Stimulated activated naive CD8-positive, alpha-beta T cell treated with anti-CD3 and anti-CD28 coated beads, Interleukin-15, Interleukin-2, amounts not matched to agents 100 U/mL and 50 U/mL, for 24 hours (primary cell): ENCODE measurements at regions not wholly inside any gene's neighbourhood (a gene's known extent, or its start where the extent isn't known, plus 50 kb on each side); places are given as distances from the start of the nearest gene placed in this dataset.

Experiments used
- ATAC-seq: fragments of 150-1000 bp; cut with Tn5 transposase; one replicate; pipeline ENCODE4 v1.10.0; 2021
- DNase-seq: peaks from one replicate; pipeline ENCODE4 v3.0.0; 2021

DNA sequence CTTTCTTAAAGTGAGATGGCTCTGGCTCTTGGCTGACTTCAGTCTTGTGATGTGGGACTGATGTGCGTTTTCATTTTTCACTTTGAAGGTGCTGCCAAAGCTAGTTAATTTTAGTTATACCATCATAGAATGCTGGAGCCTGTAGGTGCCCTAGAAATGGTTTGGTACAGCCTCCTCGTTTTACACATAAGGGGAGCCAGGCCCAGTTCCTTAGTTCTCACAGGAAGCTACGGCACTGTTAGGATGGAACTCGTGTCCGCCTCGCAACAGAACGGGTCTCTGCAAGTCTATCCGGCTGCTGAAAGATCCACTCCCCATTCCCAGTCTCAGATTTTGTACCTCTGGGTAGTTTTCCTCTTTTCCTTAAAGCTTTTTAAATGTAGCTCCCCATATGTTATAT is 173.2 kb upstream of the PRPS1L1 start:
- DNase-seq, result no peak
- ATAC-seq, result no peak

DNA sequence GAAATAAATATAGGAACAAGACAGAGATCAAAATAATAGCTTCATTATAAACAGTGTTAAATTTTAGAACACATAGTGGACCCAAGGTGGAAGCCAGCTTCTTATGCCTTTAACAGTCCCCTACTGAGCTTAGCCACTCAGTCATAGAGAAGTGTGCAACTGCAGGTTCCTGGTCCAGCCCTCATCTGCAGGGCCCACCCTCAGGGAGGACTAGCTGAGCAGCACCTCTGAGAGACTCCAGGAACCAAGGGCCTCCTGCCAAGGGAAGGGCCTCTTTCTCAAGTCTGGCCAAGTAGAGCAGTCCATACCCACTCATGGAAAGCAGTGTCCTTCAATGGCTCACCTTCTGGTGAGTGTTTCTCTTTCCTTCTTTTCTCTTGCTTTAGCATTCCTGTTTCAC is 173.7 kb upstream of the PRPS1L1 start:
- DNase-seq (no peak), ATAC-seq (no peak)

DNA sequence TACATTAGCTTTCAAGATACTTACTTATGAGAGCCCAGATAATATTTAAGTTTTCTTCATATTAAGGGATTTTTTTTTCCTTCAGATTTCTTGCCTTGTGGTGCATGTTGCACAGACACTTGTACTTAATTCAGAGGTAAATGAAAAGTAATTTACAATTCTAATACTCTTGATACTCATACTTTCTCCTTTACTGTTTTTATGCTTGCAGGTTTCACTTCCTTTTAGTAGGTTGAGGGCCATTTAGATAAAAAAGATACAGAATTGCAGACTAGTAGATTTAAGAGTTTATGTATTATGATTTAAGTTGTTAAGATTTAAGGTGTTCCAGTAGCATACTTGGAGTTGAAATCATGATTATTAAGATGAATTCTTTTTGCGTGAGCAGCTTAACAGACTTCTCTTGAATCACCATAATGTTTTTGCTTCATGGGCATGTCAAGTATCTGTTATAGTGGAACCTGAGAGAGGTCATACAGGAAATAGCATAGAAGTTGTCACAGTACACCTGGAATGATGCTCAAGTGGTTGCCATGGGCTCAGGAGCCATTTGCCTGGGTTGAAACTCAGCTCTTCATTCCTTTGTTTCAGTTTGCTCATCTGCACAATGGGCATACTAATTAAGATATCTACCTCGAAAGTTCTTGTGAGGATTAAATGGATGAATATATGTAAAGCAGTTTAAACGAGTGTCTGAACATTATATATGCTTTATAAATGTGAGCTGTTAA is 174.8 kb upstream of the PRPS1L1 start:
- no peak for DNase-seq
- no peak for ATAC-seq

DNA sequence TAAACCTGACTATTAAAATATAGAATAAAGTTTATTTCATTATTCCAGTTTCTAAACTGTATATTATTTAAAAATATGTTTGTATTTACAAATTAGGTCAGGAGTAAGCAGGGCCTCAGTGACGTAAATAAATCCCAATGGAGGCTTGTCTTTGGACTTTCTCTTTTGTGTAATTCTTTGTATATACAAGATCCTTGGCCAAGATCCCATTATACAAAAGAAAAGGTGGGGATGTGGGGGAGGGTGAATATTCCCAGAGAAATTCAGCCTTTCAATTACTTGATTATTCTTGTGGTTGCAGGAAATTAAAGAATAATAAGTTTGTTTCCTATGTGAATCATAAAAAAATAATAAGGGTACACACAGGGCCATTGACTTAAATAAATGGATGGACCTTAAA is 178.7 kb upstream of the PRPS1L1 start:
- ATAC-seq (no peak), DNase-seq (no peak)

DNA sequence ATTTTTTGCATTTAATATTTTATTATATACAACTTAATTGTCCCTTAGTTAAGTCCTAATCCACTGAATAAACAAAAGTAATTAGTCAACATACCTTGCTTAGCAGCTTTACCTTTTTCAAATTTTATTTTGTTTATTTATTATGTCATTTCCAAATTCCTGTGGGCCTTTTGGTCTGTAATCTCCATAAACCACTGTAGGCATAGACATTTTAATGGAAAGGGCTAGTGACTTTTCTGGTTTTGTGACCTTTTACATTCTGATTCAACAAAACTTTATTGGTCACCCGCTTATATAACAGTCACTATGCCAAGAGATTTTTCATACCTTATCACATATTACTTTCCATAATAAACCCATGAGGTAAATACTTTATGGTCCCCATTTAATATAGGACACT is 181.3 kb upstream of the PRPS1L1 start:
- no peak for DNase-seq
- ATAC-seq, result no peak

DNA sequence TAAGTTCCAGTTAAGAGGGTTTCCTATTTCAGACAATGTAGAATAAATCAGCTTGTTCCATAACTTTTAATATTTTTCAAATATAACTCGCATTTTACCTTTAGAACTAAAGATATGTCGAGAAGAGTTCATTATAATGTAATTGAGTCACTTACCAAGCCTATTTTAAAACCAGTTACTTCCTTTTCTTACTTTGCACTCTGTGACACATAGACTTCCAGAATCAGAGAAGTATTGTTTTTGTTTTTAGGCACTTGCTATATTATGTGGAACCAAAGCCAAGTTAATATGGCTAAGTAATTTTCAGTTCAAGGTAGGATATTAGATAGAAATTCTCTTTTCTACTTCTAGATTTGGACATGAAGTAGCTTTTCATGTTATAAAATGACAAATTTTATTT is 182.7 kb upstream of the PRPS1L1 start:
- no peak for DNase-seq
- no peak for ATAC-seq

DNA sequence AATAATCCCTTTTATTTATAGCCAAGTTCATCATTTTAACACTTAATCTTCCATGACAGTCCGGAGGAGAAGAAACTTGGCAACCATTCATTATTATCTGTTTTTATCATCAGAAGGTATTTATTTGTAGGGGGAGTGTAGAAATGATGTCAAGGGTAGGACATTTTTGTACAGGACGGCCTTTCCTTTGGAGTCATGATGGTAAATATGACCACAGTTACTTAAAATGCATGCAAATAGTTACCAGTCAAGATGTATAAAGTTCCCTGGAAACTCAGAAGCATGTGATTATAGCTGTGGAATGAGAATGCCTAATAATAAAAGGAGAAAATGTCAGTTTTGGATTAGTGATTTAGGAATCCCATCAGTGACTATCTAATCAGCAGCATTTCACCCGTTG is 183.1 kb upstream of the PRPS1L1 start:
- DNase-seq (no peak), ATAC-seq (no peak)

DNA sequence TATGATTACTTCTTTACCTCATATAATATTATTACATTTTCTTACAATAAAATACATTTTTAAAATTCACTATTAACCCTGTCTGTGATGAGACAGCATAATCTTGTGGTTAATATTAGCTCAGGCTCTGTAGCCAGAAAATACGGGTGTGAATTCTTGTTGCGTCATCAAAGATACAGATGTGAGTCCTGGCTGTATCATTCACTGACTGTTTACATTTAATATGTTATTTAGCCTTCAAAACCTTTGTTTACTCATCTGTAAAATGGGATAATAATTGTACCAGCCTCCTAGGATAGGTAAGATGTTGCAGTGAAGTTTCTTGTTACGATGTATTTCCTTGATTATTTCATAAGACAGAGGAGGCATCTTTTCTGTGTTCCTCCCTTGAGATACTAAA is 184.7 kb upstream of the PRPS1L1 start:
- ATAC-seq (no peak), DNase-seq (no peak)

DNA sequence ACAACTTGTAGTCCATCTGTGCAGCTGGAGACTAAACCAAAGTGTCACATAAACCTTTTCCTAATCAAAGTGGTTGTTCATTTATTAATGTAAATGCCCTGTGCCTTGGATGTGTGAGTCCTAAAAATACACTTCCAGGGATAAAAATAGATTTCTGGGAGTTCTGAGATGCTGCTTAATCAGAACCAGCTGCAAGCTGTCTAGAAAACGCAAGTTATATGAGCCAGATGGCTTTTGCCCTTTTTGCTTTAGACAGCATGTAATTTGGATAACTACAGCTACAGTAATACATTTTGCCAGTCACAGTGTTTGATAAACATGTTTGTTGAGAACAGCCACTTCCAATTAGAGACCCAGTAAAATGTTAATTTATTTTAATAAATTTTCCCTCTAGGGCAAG is 185.1 kb upstream of the PRPS1L1 start:
- DNase-seq, result no peak
- ATAC-seq, result no peak

DNA sequence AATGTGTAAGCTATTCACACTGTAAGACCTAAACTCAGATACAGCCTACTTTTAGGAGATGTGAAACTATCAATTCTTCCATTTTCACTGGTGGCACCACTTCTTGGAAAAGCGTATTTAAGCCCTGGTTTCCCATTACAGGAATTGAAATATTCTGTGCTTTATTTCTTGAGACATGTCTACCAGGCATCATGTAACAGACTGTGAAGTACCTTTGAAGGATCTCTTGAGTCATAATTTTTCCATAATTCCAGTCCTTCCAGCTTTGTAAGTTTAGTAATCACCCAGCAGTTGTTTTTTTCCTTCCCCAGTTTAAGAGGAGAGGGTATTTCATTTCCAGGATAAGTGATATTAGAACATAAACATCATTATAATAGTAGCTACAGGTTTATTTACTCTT is 186.0 kb upstream of the PRPS1L1 start:
- ATAC-seq, result no peak

DNA sequence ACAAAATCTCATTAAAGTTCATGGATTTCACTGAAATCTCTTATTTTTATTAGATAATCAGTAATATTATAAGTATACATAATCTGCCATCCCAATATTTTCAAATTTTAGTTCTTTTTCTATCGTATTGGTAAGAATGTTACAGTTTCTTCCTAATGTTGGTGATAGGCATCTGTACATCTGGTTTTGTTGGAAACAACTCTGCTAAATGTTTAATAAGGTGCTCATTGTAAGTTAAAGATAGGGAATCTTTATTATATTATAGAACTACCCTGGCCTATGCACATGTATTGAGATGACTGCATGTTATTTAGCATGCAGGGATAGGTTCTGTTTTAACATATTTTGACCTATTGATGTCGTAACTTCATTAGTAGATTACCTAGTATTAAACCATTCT is 188.6 kb upstream of the PRPS1L1 start:
- ATAC-seq (no peak), DNase-seq (no peak)

More for the DNA sequence above, 186.0 kb upstream of the PRPS1L1 start:
- DNase-seq, result no peak

DNA sequence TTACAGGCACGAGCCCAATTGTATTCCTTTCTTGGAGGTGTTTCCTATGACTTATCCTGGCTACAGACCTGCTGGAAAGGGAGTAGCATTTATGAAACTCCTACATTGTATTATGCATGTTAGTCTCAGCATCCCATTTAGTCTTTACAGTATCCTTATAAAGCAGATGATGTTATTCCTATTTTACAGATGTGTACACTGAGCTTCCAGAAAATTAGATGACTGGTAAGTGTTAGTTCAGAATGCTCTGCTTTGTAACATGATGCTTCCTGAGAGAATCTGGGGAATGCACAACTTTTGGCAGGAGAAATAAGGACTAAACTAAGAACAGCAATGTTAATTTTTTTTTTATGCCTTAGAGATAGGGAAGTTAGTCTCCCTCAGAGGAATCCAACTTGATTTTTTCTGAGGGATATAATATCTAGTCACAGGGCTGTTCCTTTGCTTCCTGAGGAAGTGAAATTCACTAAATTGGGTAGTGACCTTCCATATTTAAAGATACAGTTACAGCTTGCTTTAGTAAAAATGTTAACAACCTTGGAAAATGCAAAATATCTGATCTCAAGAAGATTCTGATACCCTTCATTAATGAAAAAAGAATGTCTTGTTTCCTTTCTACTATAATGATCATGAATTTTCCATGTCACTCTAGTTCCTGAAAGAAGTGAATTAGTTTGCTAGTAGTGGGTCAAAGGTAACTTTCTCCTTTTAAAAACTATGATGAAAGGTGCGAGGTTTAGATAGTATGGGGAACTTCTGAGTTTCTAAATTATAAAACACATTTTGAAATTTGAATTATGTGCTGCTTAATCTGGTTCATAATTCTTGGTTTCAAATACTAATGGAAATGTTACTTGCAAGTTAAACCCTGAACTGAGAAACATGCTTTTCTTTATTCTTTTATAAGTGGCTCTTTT is 194.0 kb upstream of the PRPS1L1 start:
- ATAC-seq, result no peak
- DNase-seq, result no peak

DNA sequence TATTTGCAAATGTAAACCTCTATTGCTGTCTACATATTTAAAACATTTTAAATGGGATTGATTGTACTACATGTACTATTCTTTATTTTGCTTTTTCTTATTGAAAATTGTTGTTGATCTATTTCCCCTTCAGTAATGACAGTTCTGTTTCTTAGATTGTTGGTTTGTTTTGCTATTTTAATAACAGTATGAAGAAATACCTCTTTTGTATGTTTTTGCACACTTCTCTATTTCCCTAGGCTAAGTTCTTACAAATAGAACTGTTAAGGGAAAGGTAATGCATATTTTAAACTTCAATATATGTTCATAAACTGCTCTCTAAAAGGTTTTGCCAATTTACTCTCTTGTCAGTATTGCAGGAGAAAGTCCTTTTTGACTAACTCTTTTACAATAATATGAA is 195.0 kb upstream of the PRPS1L1 start:
- ATAC-seq (no peak), DNase-seq (no peak)

DNA sequence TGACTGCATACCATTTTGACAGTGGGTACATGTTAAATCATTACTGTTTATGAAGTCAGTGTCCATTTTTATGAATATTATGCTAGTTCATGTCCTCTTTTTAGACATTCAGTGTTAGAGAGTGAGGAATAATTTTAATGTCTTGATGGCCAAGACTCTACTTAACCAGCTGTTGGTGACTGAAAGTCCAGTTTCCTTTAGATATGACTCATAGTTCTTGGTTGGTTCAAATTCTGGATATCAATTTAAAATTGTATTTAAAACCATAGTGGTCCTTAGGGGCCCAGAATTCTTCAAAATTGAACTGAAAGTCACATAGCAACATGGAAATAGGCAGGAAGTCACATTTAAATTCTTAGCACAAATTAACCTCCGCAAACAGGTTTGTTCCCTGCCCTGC is 196.5 kb upstream of the PRPS1L1 start:
- no peak for DNase-seq
- ATAC-seq, result no peak

DNA sequence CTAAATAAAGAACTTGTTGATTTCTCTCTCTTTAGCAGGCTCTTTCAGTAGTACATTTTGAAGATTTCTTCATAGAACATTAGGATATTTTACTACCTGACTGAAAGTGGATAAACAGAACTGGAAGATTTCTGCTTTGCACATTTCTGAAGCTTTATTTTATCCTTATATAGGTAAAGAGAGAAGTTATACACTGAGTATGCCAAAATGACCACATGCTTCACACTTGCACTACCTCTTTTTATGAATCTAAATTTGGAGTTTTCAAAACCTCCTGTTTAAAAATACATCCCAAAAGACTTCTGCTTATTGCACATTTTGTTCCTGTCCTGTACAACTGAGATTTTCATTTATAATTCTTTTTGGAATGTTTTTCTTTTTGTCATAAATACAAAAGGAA is 197.4 kb upstream of the PRPS1L1 start:
- ATAC-seq (no peak), DNase-seq (no peak)

DNA sequence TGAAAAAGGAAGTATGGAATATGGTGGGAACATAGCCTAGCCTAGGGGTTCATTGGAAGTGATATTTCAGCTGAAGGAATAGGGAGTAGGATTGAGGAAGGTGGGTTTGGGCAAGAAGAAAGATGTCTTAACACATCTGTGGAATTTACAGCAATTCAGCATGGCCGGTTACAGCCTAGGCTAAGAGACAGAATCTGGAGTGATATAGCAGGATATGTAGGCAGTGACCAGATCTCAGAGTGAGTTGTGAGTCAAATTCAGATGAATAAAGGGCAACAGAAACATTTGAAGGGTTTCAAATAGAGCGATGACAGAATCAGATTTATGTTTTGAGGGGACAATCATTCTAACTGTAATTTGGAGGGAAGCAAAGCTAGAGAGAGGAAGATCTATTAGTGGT is 199.0 kb upstream of the PRPS1L1 start:
- ATAC-seq, result no peak
- DNase-seq, result no peak

DNA sequence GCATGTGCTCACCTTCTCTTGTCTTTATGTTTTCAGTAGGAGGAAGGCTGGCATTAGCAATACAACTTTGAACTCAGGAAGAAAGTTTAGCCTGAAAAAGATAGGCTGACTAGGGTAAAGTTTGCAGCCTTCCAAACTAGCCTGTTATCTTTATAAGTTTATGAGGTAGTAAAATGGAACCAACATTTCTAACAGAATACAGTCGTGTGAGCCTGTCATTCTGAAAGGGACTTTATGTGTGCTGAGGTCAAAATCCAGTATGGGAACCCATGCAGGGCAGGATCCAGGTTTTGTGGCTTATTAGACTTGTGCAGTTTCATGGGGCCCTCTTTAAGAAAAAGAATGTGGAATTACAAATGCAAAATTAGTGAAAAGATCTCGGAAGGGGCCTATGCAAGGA is 201.0 kb upstream of the PRPS1L1 start:
- DNase-seq (no peak), ATAC-seq (no peak)

DNA sequence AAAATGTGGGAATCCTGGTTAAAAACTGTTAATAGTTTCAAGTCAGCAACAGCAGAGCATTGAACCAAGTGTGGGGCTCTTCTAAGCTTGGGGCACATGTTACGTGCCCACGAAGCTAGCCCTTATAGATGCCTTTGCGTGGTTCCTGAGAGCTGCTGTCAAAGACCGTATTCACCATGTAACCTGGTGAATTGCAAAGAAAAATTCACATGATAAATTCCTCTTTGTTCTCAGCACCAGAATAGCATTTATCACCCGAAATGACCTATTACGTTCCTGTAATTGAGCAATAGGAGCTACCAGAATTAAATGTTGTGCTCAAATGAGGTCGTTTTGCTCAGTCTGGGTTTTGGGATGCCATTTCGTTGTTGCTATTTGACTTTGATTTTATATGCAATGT is 202.6 kb upstream of the PRPS1L1 start:
- no peak for DNase-seq
- no peak for ATAC-seq

DNA sequence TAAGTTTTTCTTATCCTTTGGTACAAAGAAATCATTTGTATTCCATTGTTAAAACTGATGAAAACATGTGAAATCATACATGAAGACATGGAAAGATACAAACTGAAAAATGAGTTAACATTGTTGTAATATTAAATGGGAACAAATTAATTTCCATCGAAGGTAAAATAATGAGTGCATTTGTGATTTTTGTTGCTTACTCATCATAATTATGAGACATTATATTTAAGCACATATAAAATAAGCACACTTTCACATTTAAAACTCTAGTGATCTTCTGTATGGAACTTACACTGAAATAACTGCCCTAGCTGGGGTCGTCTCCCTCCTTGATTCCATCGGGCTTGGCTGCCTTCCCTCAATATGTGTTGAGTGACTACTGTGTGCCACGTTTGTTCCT is 204.2 kb upstream of the PRPS1L1 start:
- DNase-seq, result no peak
- ATAC-seq, result no peak

DNA sequence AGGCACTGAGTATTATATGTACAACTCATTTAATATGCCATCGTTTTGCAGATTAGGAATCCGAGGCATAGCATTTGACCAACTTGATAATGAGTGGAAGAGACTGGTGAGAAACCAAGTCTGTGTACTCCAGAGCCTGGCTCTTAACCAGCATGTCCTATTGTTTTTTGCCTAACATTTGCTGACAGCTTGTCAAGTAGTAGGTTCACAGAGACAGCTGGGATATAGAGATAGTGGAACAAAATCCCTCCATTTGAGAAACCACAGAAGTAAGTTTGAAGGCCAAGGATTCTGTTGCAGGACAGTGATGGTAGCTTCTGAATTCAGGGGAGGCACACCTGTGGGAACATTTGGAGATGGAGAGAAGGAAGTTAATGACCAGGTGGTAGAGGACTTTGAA is 206.9 kb upstream of the PRPS1L1 start:
- no peak for DNase-seq
- ATAC-seq, result no peak

DNA sequence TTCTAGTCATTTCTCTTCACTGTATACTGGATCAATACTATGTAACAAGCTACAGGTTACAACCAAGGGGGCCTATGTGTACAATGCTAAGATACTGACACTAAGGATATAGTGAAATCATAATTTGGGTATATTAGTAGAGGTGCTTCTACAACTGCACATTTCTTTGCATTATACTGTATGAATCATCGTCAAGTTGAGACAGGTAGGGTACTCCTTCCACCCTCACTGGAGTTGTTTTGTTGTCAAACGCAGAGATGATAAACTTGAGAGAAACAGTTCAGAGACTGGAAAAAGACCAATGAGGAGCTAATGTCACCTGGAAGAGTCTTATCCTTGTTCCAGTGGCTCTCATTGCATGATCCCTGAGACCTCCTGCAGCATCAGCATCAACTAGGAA is 208.2 kb upstream of the PRPS1L1 start:
- no peak for ATAC-seq
- DNase-seq, result no peak

DNA sequence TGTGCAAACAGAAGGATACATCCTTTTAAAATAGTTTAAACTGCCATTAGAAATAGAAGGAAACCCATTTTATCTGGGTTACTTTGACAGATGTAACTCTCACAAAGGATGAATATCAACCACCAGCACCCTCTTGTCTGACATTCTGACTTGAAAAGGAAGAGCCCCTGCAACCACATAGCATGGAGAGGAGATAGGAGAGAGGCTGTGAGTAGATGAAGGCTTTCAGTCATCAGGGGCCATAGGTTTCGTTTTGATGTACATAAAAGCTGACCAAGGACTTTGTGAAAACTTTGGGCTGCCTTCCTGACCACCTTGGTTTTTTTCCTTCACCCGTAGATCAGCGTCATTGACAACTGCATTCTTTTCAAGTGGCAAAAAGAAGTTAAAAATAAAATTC is 211.6 kb upstream of the PRPS1L1 start:
- no peak for ATAC-seq

DNA sequence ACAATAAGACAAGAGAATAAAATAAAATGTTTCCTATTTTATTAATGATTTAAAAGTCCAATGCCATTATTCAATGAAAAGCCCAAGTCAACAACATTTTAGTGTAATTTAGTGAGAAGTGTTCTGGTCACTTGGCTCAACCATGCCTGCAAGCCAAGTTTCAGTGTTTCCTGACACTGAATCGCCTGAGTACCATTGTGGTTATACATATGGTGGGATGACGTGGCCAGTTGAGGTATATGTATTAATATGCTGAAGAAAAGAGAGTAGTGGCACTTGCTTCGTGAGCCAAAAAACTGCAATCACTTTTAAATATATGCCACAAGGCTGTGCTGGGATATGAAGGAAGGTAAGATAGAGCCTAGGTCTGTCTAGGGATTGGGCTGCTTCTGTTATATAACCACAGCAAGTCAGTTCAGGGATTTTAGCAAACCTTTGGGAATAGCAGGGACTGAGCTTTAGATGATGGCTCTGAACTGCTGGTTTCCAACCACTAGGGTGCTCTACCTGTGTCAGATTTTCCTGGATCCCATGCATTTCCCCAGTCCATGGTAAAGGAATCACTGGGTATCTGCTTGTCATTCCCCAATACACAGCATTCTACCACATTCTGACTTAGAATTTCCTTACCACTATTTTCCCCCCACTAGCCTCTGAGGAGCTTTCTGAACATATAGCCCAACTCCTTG is 214.0 kb upstream of the PRPS1L1 start:
- no peak for ATAC-seq
- no peak for DNase-seq

More for the DNA sequence above, 211.6 kb upstream of the PRPS1L1 start:
- DNase-seq, result no peak
